ENCODE measurements at regions not wholly inside any gene's neighbourhood (a gene's known extent, or its start where the extent isn't known, plus 50 kb on each side); places are given as distances from the start of the nearest gene placed in this dataset.

GRCh38 chr7:153584132-153584531, 468.1 kb upstream of the DPP6 start:
- TF ChIP-seq, protein P1, sequence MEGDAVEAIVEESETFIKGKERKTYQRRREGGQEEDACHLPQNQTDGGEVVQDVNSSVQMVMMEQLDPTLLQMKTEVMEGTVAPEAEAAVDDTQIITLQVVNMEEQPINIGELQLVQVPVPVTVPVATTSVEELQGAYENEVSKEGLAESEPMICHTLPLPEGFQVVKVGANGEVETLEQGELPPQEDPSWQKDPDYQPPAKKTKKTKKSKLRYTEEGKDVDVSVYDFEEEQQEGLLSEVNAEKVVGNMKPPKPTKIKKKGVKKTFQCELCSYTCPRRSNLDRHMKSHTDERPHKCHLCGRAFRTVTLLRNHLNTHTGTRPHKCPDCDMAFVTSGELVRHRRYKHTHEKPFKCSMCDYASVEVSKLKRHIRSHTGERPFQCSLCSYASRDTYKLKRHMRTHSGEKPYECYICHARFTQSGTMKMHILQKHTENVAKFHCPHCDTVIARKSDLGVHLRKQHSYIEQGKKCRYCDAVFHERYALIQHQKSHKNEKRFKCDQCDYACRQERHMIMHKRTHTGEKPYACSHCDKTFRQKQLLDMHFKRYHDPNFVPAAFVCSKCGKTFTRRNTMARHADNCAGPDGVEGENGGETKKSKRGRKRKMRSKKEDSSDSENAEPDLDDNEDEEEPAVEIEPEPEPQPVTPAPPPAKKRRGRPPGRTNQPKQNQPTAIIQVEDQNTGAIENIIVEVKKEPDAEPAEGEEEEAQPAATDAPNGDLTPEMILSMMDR (IDR thresholded peaks at IDR 0.05; ENCODE audit: low read depth, low read length, missing input control) = no peak
- TF ChIP-seq JUND (IDR thresholded peaks at IDR 0.05) = no peak
- TF ChIP-seq ATF3 (IDR thresholded peaks at IDR 0.05) = no peak
- no peak for TF ChIP-seq REST (IDR thresholded peaks at IDR 0.05)
- TF ChIP-seq RAD21 (IDR thresholded peaks at IDR 0.05) = no peak
- TF ChIP-seq TAF1 (conservative IDR thresholded peaks at IDR 0.05) = no peak
- no peak for TF ChIP-seq EGR1 (IDR thresholded peaks at IDR 0.05; ENCODE audit: low read depth in 2 of 2)
- TF ChIP-seq, protein P2, sequence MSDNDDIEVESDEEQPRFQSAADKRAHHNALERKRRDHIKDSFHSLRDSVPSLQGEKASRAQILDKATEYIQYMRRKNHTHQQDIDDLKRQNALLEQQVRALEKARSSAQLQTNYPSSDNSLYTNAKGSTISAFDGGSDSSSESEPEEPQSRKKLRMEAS (IDR thresholded peaks at IDR 0.05) = no peak
- TF ChIP-seq RXRA (IDR thresholded peaks at IDR 0.05) = no peak

Measured in liver (tissue), 3 donors.